ENCODE measurements at regions not wholly inside any gene's neighbourhood (a gene's known extent, or its start where the extent isn't known, plus 50 kb on each side); places are given as distances from the start of the nearest gene placed in this dataset.

- Histone ChIP-seq H3K9ac (ENCODE audit: low read length) (no peak overlapping the region), H3K4me2 (ENCODE audit: low read depth, low read length, poor library complexity, severe bottlenecking) (no peak overlapping the region), H2AFZ (ENCODE audit: low read depth, low read length, severe bottlenecking) (no peak overlapping the region), H4K20me1 (ENCODE audit: low read depth, low read length) (no peaks in the 10 kb centered on the region), H3F3A (ENCODE audit: insufficient read depth) (no peaks in the 10 kb centered on the region), H3K27me3 (ENCODE audit: low read length) (no peaks in the 10 kb centered on the region), H3K79me2 (ENCODE audit: insufficient read depth, low read length) (no peaks in the 10 kb centered on the region), H3K27ac (ENCODE audit: low read depth, low read length) (no peak overlapping the region), H3K9me3 (ENCODE audit: insufficient read depth, low read length) (no peaks in the 10 kb centered on the region), H3K36me3 (ENCODE audit: low read length) (no peaks in the 10 kb centered on the region), H3K9me2 (replicated peaks; ENCODE audit: insufficient read depth, low read length) (no peaks in the 10 kb centered on the region), H3K4me3 (ENCODE audit: insufficient read depth, low read length, poor library complexity, severe bottlenecking) (no peak overlapping the region)
- TF ChIP-seq EZH2phosphoT487 (conservative IDR thresholded peaks at IDR 0.05; ENCODE audit: low read length), result no peak
- TF ChIP-seq, protein P1, sequence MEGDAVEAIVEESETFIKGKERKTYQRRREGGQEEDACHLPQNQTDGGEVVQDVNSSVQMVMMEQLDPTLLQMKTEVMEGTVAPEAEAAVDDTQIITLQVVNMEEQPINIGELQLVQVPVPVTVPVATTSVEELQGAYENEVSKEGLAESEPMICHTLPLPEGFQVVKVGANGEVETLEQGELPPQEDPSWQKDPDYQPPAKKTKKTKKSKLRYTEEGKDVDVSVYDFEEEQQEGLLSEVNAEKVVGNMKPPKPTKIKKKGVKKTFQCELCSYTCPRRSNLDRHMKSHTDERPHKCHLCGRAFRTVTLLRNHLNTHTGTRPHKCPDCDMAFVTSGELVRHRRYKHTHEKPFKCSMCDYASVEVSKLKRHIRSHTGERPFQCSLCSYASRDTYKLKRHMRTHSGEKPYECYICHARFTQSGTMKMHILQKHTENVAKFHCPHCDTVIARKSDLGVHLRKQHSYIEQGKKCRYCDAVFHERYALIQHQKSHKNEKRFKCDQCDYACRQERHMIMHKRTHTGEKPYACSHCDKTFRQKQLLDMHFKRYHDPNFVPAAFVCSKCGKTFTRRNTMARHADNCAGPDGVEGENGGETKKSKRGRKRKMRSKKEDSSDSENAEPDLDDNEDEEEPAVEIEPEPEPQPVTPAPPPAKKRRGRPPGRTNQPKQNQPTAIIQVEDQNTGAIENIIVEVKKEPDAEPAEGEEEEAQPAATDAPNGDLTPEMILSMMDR (IDR thresholded peaks at IDR 0.05; ENCODE audit: insufficient read depth, low read length, poor library complexity, severe bottlenecking), result no peak
Observed at GRCh38 chr7:136079934-136080333, 102.8 kb upstream of the MTPN start.

- H3K27ac ChIP-seq (ENCODE audit: low read depth, low read length), result no peak overlapping the region
- H3K4me3 ChIP-seq (ENCODE audit: insufficient read depth, low read length, poor library complexity, severe bottlenecking), result no peak overlapping the region
- no peaks in the 10 kb centered on the region for H3K27me3 ChIP-seq (ENCODE audit: low read length)
- H3K4me2 ChIP-seq (ENCODE audit: low read depth, low read length, poor library complexity, severe bottlenecking), result no peak overlapping the region
- H3K9me3 ChIP-seq (ENCODE audit: insufficient read depth, low read length), result no peaks in the 10 kb centered on the region
- no peak overlapping the region for H3K9ac ChIP-seq (ENCODE audit: low read length)
- H2AFZ ChIP-seq (ENCODE audit: low read depth, low read length, severe bottlenecking), result no peak overlapping the region
- H3K79me2 ChIP-seq (ENCODE audit: insufficient read depth, low read length), result no peaks in the 10 kb centered on the region
- H3K36me3 ChIP-seq (ENCODE audit: low read length), result no peaks in the 10 kb centered on the region
- H3K9me2 ChIP-seq (replicated peaks; ENCODE audit: insufficient read depth, low read length), result no peaks in the 10 kb centered on the region
- no peaks in the 10 kb centered on the region for H4K20me1 ChIP-seq (ENCODE audit: low read depth, low read length)
- no peak for TF ChIP-seq EZH2phosphoT487 (conservative IDR thresholded peaks at IDR 0.05; ENCODE audit: low read length)
- TF ChIP-seq, protein P1 (IDR thresholded peaks at IDR 0.05; ENCODE audit: insufficient read depth, low read length, poor library complexity, severe bottlenecking), result no peak
- no peaks in the 10 kb centered on the region for H3F3A ChIP-seq (ENCODE audit: insufficient read depth)
Observed at GRCh38 chr7:136079478-136079892, 102.3 kb upstream of the MTPN start.

DNA sequence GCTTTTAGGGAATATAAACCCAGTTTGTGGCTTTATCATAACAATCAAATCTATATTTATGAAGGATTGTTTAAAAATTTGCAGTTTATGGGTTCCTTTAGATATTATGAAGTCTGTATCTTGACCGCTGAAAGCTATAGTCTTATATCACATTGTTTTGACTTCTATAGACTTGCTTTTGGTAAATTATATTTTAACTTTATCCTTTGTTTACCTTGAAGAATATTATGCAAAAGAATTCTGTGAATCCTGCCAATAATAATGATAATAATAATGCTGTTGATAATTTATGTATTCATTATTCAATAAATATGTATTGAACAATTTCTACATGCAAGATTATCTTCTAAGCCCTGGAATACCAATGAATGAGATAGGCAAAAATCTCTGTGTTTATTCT is 101.9 kb upstream of the MTPN start:
- Histone ChIP-seq H3K79me2 (ENCODE audit: insufficient read depth, low read length) (no peaks in the 10 kb centered on the region), H3F3A (ENCODE audit: insufficient read depth) (no peaks in the 10 kb centered on the region), H2AFZ (ENCODE audit: low read depth, low read length, severe bottlenecking) (no peak overlapping the region), H4K20me1 (ENCODE audit: low read depth, low read length) (no peaks in the 10 kb centered on the region), H3K9ac (ENCODE audit: low read length) (no peak overlapping the region), H3K9me2 (replicated peaks; ENCODE audit: insufficient read depth, low read length) (no peaks in the 10 kb centered on the region), H3K4me2 (ENCODE audit: low read depth, low read length, poor library complexity, severe bottlenecking) (no peak overlapping the region), H3K36me3 (ENCODE audit: low read length) (no peaks in the 10 kb centered on the region), H3K9me3 (ENCODE audit: insufficient read depth, low read length) (no peaks in the 10 kb centered on the region), H3K4me3 (ENCODE audit: insufficient read depth, low read length, poor library complexity, severe bottlenecking) (no peak overlapping the region), H3K27me3 (ENCODE audit: low read length) (no peaks in the 10 kb centered on the region), H3K27ac (ENCODE audit: low read depth, low read length) (no peak overlapping the region)
- TF ChIP-seq, protein P1 (IDR thresholded peaks at IDR 0.05; ENCODE audit: insufficient read depth, low read length, poor library complexity, severe bottlenecking), result no peak
- no peak for TF ChIP-seq EZH2phosphoT487 (conservative IDR thresholded peaks at IDR 0.05; ENCODE audit: low read length)
